Neural progenitor cell (in vitro differentiated cells): ENCODE measurements at regions not wholly inside any gene's neighbourhood (a gene's known extent, or its start where the extent isn't known, plus 50 kb on each side); places are given as distances from the start of the nearest gene placed in this dataset.

Experiments used
- DNase-seq: peaks from one replicate; pipeline ENCODE4 v3.0.0-alpha.2; 2016; ENCODE audit warnings: low spot score
- H2AFZ ChIP-seq: fragments of 200-600 bp; sonication (generic); replicated peaks from 2 replicates; pipeline ENCODE4 v1.6.1; 2016; ENCODE audit warnings: antibody characterized with exemption
- H3F3A ChIP-seq: fragments of 200-600 bp; sonication (generic); 2 replicates; pipeline ENCODE4 v1.6.1; 2016; ENCODE audit warnings: antibody characterized with exemption, low read depth
- H3K27ac ChIP-seq: fragments of 200-600 bp; sonication (generic); 2 replicates; pipeline ENCODE4 v1.5.1; 2016; ENCODE audit warnings: mild to moderate bottlenecking
- H3K27me3 ChIP-seq: fragments of 200-600 bp; sonication (generic); 2 replicates; pipeline ENCODE4 v1.6.1; 2016; ENCODE audit warnings: mild to moderate bottlenecking, moderate library complexity
- H3K36me3 ChIP-seq: fragments of 200-600 bp; sonication (generic); 2 replicates; pipeline ENCODE4 v1.5.1; 2016
- H3K4me1 ChIP-seq: fragments of 200-600 bp; sonication (generic); 2 replicates; pipeline ENCODE4 v1.6.1; 2016; ENCODE audit warnings: mixed run types
- H3K4me2 ChIP-seq: fragments of 200-600 bp; sonication (generic); 2 replicates; pipeline ENCODE4 v1.6.1; 2016
- H3K4me3 ChIP-seq: fragments of 200-600 bp; sonication (generic); 2 replicates; pipeline ENCODE4 v1.5.1; 2016
- H3K79me2 ChIP-seq: fragments of 200-600 bp; sonication (generic); 2 replicates; pipeline ENCODE4 v1.6.1; 2016; ENCODE audit warnings: low read depth
- H3K9ac ChIP-seq: fragments of 200-600 bp; sonication (generic); 2 replicates; pipeline ENCODE4 v1.6.1; 2016
- H3K9me3 ChIP-seq: fragments of 200-600 bp; sonication (generic); 2 replicates; pipeline ENCODE4 v1.5.1; 2016; ENCODE audit warnings: low read depth
- H4K20me1 ChIP-seq: fragments of 200-600 bp; sonication (generic); 2 replicates; pipeline ENCODE4 v1.6.1; 2016; ENCODE audit warnings: low read depth
- H3K27ac Mint-ChIP-seq: 3 replicates; pipeline ENCODE4 v1.8.0; 2021; ENCODE audit warnings: mixed read lengths
- H3K27me3 Mint-ChIP-seq: 2 replicates; pipeline ENCODE4 v1.8.0; 2022; ENCODE audit warnings: low read depth, mild to moderate bottlenecking, inconsistent platforms, moderate library complexity, mixed read lengths; ENCODE audit not compliant: insufficient read depth
- H3K36me3 Mint-ChIP-seq: 3 replicates; pipeline ENCODE4 v1.8.0; 2021; ENCODE audit warnings: mixed read lengths
- H3K4me1 Mint-ChIP-seq: 3 replicates; pipeline ENCODE4 v1.8.0; 2021; ENCODE audit warnings: mixed read lengths
- H3K4me3 Mint-ChIP-seq: 3 replicates; pipeline ENCODE4 v1.8.0; 2021; ENCODE audit warnings: mild to moderate bottlenecking, moderate library complexity, mixed read lengths
- H3K9me3 Mint-ChIP-seq: 3 replicates; pipeline ENCODE4 v1.8.0; 2020; ENCODE audit warnings: mixed read lengths
- CTCF ChIP-seq: fragments of 200-600 bp; sonication (generic); IDR thresholded peaks from 2 replicates; pipeline ENCODE4 v1.5.1; 2017; ENCODE audit warnings: antibody characterized with exemption, mild to moderate bottlenecking
- EZH2 ChIP-seq: fragments of 200-600 bp; sonication (generic); IDR thresholded peaks from 2 replicates; pipeline ENCODE4 v1.6.1; 2017; ENCODE audit warnings: antibody characterized with exemption, mild to moderate bottlenecking, moderate library complexity
- EZH2phosphoT487 ChIP-seq: fragments of 200-600 bp; sonication (generic); IDR thresholded peaks from 2 replicates; pipeline ENCODE4 v1.6.1; 2017; ENCODE audit warnings: antibody characterized with exemption

- H3K79me2 ChIP-seq, result no peaks in the 10 kb centered on the region
- H3K4me1 ChIP-seq, result no peaks in the 10 kb centered on the region
- no peak overlapping the region for H3K4me3 ChIP-seq
- Mint-ChIP-seq H3K36me3 (no peaks in the 10 kb centered on the region), H3K4me1 (no peaks in the 10 kb centered on the region), H3K27me3 (no peaks in the 10 kb centered on the region), H3K9me3 (no peaks in the 10 kb centered on the region), H3K4me3 (no peak overlapping the region), H3K27ac (no peak overlapping the region)
- H3K4me2 ChIP-seq, result no peak overlapping the region
- H3K9me3 ChIP-seq, result no peaks in the 10 kb centered on the region
- H4K20me1 ChIP-seq, result no peaks in the 10 kb centered on the region
- TF ChIP-seq EZH2phosphoT487, result no peak
- TF ChIP-seq CTCF, result no peak
- no peak for TF ChIP-seq EZH2
- no peaks in the 10 kb centered on the region for H3K27me3 ChIP-seq
- H3K27ac ChIP-seq, result no peak overlapping the region
- H3K36me3 ChIP-seq, result no peaks in the 10 kb centered on the region
- no peak for DNase-seq
- H2AFZ ChIP-seq, result peak overlapping the region; percentile 28
- no peak overlapping the region for H3K9ac ChIP-seq
- no peaks in the 10 kb centered on the region for H3F3A ChIP-seq
Observed at GRCh38 chr6:113141901-113142300, 715.2 kb upstream of the MARCKS start.

- H3K27ac Mint-ChIP-seq, result no peak overlapping the region
- no peak overlapping the region for H3K9ac ChIP-seq
- H3K36me3 Mint-ChIP-seq, result no peaks in the 10 kb centered on the region
Observed at GRCh38 chr6:113142671-113143174, 714.4 kb upstream of the MARCKS start.

GRCh38 chr6:113143206-113143605 lies 713.9 kb upstream of the MARCKS start:
- Histone ChIP-seq H3K9ac (no peak overlapping the region), H3K4me1 (no peaks in the 10 kb centered on the region), H3K36me3 (no peaks in the 10 kb centered on the region), H3K4me2 (no peak overlapping the region), H3K27me3 (no peaks in the 10 kb centered on the region), H3F3A (no peaks in the 10 kb centered on the region), H3K27ac (no peak overlapping the region), H3K4me3 (no peak overlapping the region), H2AFZ (no peak overlapping the region), H3K79me2 (no peaks in the 10 kb centered on the region), H3K9me3 (no peaks in the 10 kb centered on the region), H4K20me1 (no peaks in the 10 kb centered on the region)
- Mint-ChIP-seq H3K27me3 (peaks cover 2% of the 10 kb centered on the region), H3K27ac (no peak overlapping the region), H3K36me3 (no peaks in the 10 kb centered on the region), H3K9me3 (no peaks in the 10 kb centered on the region), H3K4me3 (no peak overlapping the region), H3K4me1 (no peaks in the 10 kb centered on the region)
- TF ChIP-seq EZH2 (no peak), EZH2phosphoT487 (no peak), CTCF (no peak)
- no peak for DNase-seq

More at GRCh38 chr6:113142671-113143174, 714.4 kb upstream of the MARCKS start:
- Histone ChIP-seq H3F3A (no peaks in the 10 kb centered on the region), H3K9me3 (no peaks in the 10 kb centered on the region), H3K4me3 (no peak overlapping the region), H3K4me2 (no peak overlapping the region), H4K20me1 (no peaks in the 10 kb centered on the region), H3K36me3 (no peaks in the 10 kb centered on the region), H2AFZ (no peak overlapping the region), H3K4me1 (no peaks in the 10 kb centered on the region), H3K79me2 (no peaks in the 10 kb centered on the region), H3K27me3 (no peaks in the 10 kb centered on the region), H3K27ac (no peak overlapping the region)
- no peak for TF ChIP-seq EZH2
- TF ChIP-seq CTCF, result no peak
- TF ChIP-seq EZH2phosphoT487, result no peak
- H3K4me1 Mint-ChIP-seq, result no peaks in the 10 kb centered on the region
- H3K9me3 Mint-ChIP-seq, result no peaks in the 10 kb centered on the region
- no peak for DNase-seq
- peaks cover 2% of the 10 kb centered on the region for H3K27me3 Mint-ChIP-seq
- H3K4me3 Mint-ChIP-seq, result no peak overlapping the region
